ENCODE measurements at regions not wholly inside any gene's neighbourhood (a gene's known extent, or its start where the extent isn't known, plus 50 kb on each side); places are given as distances from the start of the nearest gene placed in this dataset.

GRCh38 chr2:136376211-136376610 is 258.3 kb upstream of the CXCR4 start:
- Mint-ChIP-seq H3K4me3 (no peak overlapping the region), H3K4me1 (peaks cover 0 to 10% of the 10 kb centered on the region in 2 donors), H3K27ac (peak overlapping the region in 1 of 2 donors; percentile 74), H3K27me3 (ENCODE audit: low read depth in 2 of 2) (no peaks in the 10 kb centered on the region), H3K9me3 (no peaks in the 10 kb centered on the region), H3K36me3 (no peaks in the 10 kb centered on the region)
- WGBS (ENCODE audit: insufficient coverage) = 80% methylated on average over 6 of the region's 6 CpGs
- peak in 1 of 2 donors; percentile 36 for DNase-seq
- Histone ChIP-seq H3K4me1 (ENCODE audit: control insufficient read depth, insufficient read depth, low read length) (peaks cover 8% of the 10 kb centered on the region), H3K36me3 (ENCODE audit: control insufficient read depth, insufficient read depth, low read length) (no peaks in the 10 kb centered on the region), H3K9me3 (ENCODE audit: control insufficient read depth, insufficient read depth, low read length) (no peaks in the 10 kb centered on the region), H3K27ac (ENCODE audit: low read length) (peak overlapping the region; percentile 2), H3K27me3 (ENCODE audit: control insufficient read depth, insufficient read depth, low read length) (no peaks in the 10 kb centered on the region), H3K4me3 (ENCODE audit: low read length) (no peak overlapping the region)
- TF ChIP-seq, protein P1, sequence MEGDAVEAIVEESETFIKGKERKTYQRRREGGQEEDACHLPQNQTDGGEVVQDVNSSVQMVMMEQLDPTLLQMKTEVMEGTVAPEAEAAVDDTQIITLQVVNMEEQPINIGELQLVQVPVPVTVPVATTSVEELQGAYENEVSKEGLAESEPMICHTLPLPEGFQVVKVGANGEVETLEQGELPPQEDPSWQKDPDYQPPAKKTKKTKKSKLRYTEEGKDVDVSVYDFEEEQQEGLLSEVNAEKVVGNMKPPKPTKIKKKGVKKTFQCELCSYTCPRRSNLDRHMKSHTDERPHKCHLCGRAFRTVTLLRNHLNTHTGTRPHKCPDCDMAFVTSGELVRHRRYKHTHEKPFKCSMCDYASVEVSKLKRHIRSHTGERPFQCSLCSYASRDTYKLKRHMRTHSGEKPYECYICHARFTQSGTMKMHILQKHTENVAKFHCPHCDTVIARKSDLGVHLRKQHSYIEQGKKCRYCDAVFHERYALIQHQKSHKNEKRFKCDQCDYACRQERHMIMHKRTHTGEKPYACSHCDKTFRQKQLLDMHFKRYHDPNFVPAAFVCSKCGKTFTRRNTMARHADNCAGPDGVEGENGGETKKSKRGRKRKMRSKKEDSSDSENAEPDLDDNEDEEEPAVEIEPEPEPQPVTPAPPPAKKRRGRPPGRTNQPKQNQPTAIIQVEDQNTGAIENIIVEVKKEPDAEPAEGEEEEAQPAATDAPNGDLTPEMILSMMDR (IDR thresholded peaks at IDR 0.05) = no peak
- ATAC-seq = no peak
- intact Hi-C loops (cut with micrococcal nuclease) = loop anchor here (5.0 to 10.0 kb wide), 2 partner anchors 149 to 371 kb away; no protein-coding TSS in a partner anchor

- H3K4me1 ChIP-seq (ENCODE audit: control insufficient read depth, insufficient read depth, low read length) = peaks cover 8% of the 10 kb centered on the region
- no peak for DNase-seq
- Mint-ChIP-seq H3K4me3 (no peak overlapping the region), H3K36me3 (no peaks in the 10 kb centered on the region), H3K9me3 (no peaks in the 10 kb centered on the region), H3K27me3 (ENCODE audit: low read depth in 2 of 2) (peaks cover 0 to 2% of the 10 kb centered on the region in 2 donors), H3K4me1 (peaks cover 0 to 8% of the 10 kb centered on the region in 2 donors), H3K27ac (peak overlapping the region in 1 of 2 donors; percentile 8)
- ATAC-seq = no peak
- intact Hi-C loops (cut with micrococcal nuclease) = loop anchor here (5.0 to 10.0 kb wide), 2 partner anchors 148 to 370 kb away; no protein-coding TSS in a partner anchor
- no peak overlapping the region for H3K27ac ChIP-seq (ENCODE audit: low read length)
- H3K9me3 ChIP-seq (ENCODE audit: control insufficient read depth, insufficient read depth, low read length) = no peaks in the 10 kb centered on the region
- H3K4me3 ChIP-seq (ENCODE audit: low read length) = no peak overlapping the region
- TF ChIP-seq, protein P1 (IDR thresholded peaks at IDR 0.05) = no peak
- 71% methylated on average over 5 of the region's 5 CpGs for WGBS (ENCODE audit: insufficient coverage)
- no peaks in the 10 kb centered on the region for H3K27me3 ChIP-seq (ENCODE audit: control insufficient read depth, insufficient read depth, low read length)
- H3K36me3 ChIP-seq (ENCODE audit: control insufficient read depth, insufficient read depth, low read length) = no peaks in the 10 kb centered on the region
Observed at GRCh38 chr2:136375017-136375901, 257.3 kb upstream of the CXCR4 start.

- Histone ChIP-seq H3K27me3 (ENCODE audit: control insufficient read depth, insufficient read depth, low read length) (no peaks in the 10 kb centered on the region), H3K4me3 (ENCODE audit: low read length) (no peak overlapping the region), H3K9me3 (ENCODE audit: control insufficient read depth, insufficient read depth, low read length) (no peaks in the 10 kb centered on the region), H3K4me1 (ENCODE audit: control insufficient read depth, insufficient read depth, low read length) (peaks cover 8% of the 10 kb centered on the region), H3K36me3 (ENCODE audit: control insufficient read depth, insufficient read depth, low read length) (no peaks in the 10 kb centered on the region), H3K27ac (ENCODE audit: low read length) (no peak overlapping the region)
- Mint-ChIP-seq H3K4me1 (peaks cover 0 to 8% of the 10 kb centered on the region in 2 donors), H3K27me3 (ENCODE audit: low read depth in 2 of 2) (peaks cover 0 to 10% of the 10 kb centered on the region in 2 donors), H3K9me3 (no peaks in the 10 kb centered on the region), H3K27ac (no peak overlapping the region), H3K36me3 (no peaks in the 10 kb centered on the region), H3K4me3 (no peak overlapping the region)
- intact Hi-C loops (cut with micrococcal nuclease) = loop anchor here (10.0 kb wide), 1 partner anchor 369 kb away; no protein-coding TSS in a partner anchor
- ATAC-seq = no peak
- DNase-seq = no peak
- TF ChIP-seq, protein P1 (IDR thresholded peaks at IDR 0.05) = no peak
Observed at GRCh38 chr2:136373841-136374240, 255.9 kb upstream of the CXCR4 start.
